IMR-90 (cell line): ENCODE measurements at regions not wholly inside any gene's neighbourhood (a gene's known extent, or its start where the extent isn't known, plus 50 kb on each side); places are given as distances from the start of the nearest gene placed in this dataset.

Experiments used
- ATAC-seq: fragments of 200-7000 bp; cut with Tn5 transposase; 2 replicates; pipeline ENCODE4 v1.9.1; 2020; ENCODE audit warnings: low read depth, mild to moderate bottlenecking, moderate library complexity
- BruUV-seq: library from RNA; stranded (reverse); fragments of 400-500 nt; replicated peaks from 2 replicates; lab custom pipeline; 2021; lab: Mats Ljungman, UMichigan
- CTCF ChIA-PET: fragments of 300-600 bp; formaldehyde crosslinking; extraction: SDS; loops from one replicate; lab custom pipeline; 2021; ENCODE audit warnings: antibody characterized with exemption; lab: Yijun Ruan, JAX
- POLR2A ChIA-PET: fragments of 300-600 bp; sonication (Branson Sonifier 250); formaldehyde crosslinking; loops from one replicate; lab custom pipeline; 2022; ENCODE audit warnings: antibody characterized with exemption; ENCODE audit not compliant: unreplicated experiment; lab: Charles Lee
- DNase-seq: peaks from one replicate; pipeline ENCODE4 v3.0.0; 2013
- H2AFZ ChIP-seq: replicated peaks from 2 replicates; pipeline ENCODE3; 2013; ENCODE audit warnings: low read length, mild to moderate bottlenecking; ENCODE audit not compliant: poor library complexity
- H2AK5ac ChIP-seq: 2 replicates; pipeline ENCODE4 v1.6.1; 2013; ENCODE audit warnings: low read depth, low read length, inconsistent platforms
- H2AK9ac ChIP-seq: replicated peaks from 2 replicates; pipeline ENCODE3; 2013; ENCODE audit warnings: mild to moderate bottlenecking, low read depth, low read length, moderate library complexity; ENCODE audit not compliant: poor library complexity
- H2BK120ac ChIP-seq: 2 replicates; pipeline ENCODE4 v1.6.1; 2013; ENCODE audit warnings: low read depth, low read length, inconsistent platforms
- H2BK15ac ChIP-seq: 3 replicates; pipeline ENCODE4 v1.6.1; 2013; ENCODE audit warnings: low read depth, low read length, inconsistent platforms
- H2BK20ac ChIP-seq: 2 replicates; pipeline ENCODE4 v1.6.1; 2013; ENCODE audit warnings: low read depth, mild to moderate bottlenecking, inconsistent platforms, low read length, moderate library complexity
- H2BK5ac ChIP-seq: 2 replicates; pipeline ENCODE4 v1.6.1; 2013; ENCODE audit warnings: mild to moderate bottlenecking, low read depth, low read length, inconsistent platforms; ENCODE audit not compliant: poor library complexity, severe bottlenecking
- H3K14ac ChIP-seq: replicated peaks from 2 replicates; pipeline ENCODE4 v1.6.1; 2013; ENCODE audit warnings: low read depth, low read length, inconsistent platforms
- H3K18ac ChIP-seq: 2 replicates; pipeline ENCODE4 v1.6.1; 2013; ENCODE audit warnings: low read depth, low read length, control low read depth
- H3K23ac ChIP-seq: 2 replicates; pipeline ENCODE4 v1.6.1; 2013; ENCODE audit warnings: low read depth, low read length, inconsistent platforms
- H3K27ac ChIP-seq: 2 replicates; pipeline ENCODE4 v1.5.1; 2013; ENCODE audit warnings: mild to moderate bottlenecking, control low read depth, low read length; ENCODE audit not compliant: insufficient read depth
- H3K27me3 ChIP-seq: 2 replicates; pipeline ENCODE4 v1.6.1; 2013; ENCODE audit warnings: low read length; ENCODE audit not compliant: control insufficient read depth, insufficient read depth
- H3K36me3 ChIP-seq: 2 replicates; pipeline ENCODE4 v1.6.1; 2013; ENCODE audit warnings: low read length, mixed read lengths; ENCODE audit not compliant: control insufficient read depth, insufficient read depth
- H3K4ac ChIP-seq: 2 replicates; pipeline ENCODE4 v1.6.1; 2013; ENCODE audit warnings: low read depth, low read length, inconsistent platforms
- H3K4me1 ChIP-seq: 2 replicates; pipeline ENCODE4 v1.6.1; 2013; ENCODE audit warnings: low read length, mixed read lengths; ENCODE audit not compliant: control insufficient read depth, insufficient read depth
- H3K4me2 ChIP-seq: 2 replicates; pipeline ENCODE4 v1.6.1; 2013; ENCODE audit warnings: low read depth, mild to moderate bottlenecking, control low read depth, low read length, moderate library complexity
- H3K4me3 ChIP-seq: 2 replicates; pipeline ENCODE4 v1.5.1; 2013; ENCODE audit warnings: low read depth, mild to moderate bottlenecking, control low read depth, low read length, moderate library complexity; ENCODE audit not compliant: insufficient read depth
- H3K56ac ChIP-seq: 2 replicates; pipeline ENCODE4 v1.6.1; 2013; ENCODE audit warnings: low read length, inconsistent platforms; ENCODE audit not compliant: insufficient read depth; ENCODE audit errors: extremely low read depth
- H3K79me1 ChIP-seq, 2 experiments: 2 replicates each; pipeline ENCODE4 v1.6.1; 2013; ENCODE audit warnings: low read length in 2 of 2, inconsistent platforms in 1 of 2, low read depth in 1 of 2
- H3K9ac ChIP-seq: 2 replicates; pipeline ENCODE4 v1.6.1; 2013; ENCODE audit warnings: low read depth, low read length, control low read depth
- H3K9me1 ChIP-seq: 2 replicates; pipeline ENCODE4 v1.6.1; 2013; ENCODE audit warnings: low read length, inconsistent platforms; ENCODE audit not compliant: insufficient read depth
- H3K9me3 ChIP-seq: 2 replicates; pipeline ENCODE4 v1.6.1; 2013; ENCODE audit warnings: low read length; ENCODE audit not compliant: control insufficient read depth, insufficient read depth
- H4K20me1 ChIP-seq: 2 replicates; pipeline ENCODE4 v1.6.1; 2013; ENCODE audit warnings: low read length, inconsistent platforms; ENCODE audit not compliant: insufficient read depth
- H4K5ac ChIP-seq: 2 replicates; pipeline ENCODE4 v1.6.1; 2013; ENCODE audit warnings: mild to moderate bottlenecking, low read depth, low read length, control low read depth
- H4K8ac ChIP-seq, 2 experiments: 2 replicates each; pipeline ENCODE4 v1.6.1; 2013; ENCODE audit warnings: low read depth in 2 of 2, low read length in 2 of 2, control low read depth in 1 of 2, inconsistent platforms in 1 of 2
- H4K91ac ChIP-seq: 2 replicates; pipeline ENCODE4 v1.6.1; 2013; ENCODE audit warnings: low read depth, low read length, inconsistent platforms; ENCODE audit not compliant: insufficient read depth
- BHLHE40 ChIP-seq: fragments of 150-350 bp; IDR thresholded peaks from 2 replicates; pipeline ENCODE4 v1.6.1; 2016; ENCODE audit warnings: mild to moderate bottlenecking, low read depth, low read length
- CEBPB ChIP-seq: IDR thresholded peaks from 2 replicates; pipeline ENCODE4 v1.6.1; 2012; ENCODE audit warnings: low read depth, low read length, improper control_type of control experiment
- CHD1 ChIP-seq: IDR thresholded peaks from 2 replicates; pipeline ENCODE4 v1.6.1; 2012; ENCODE audit warnings: low read depth, low read length, improper control_type of control experiment
- FOS ChIP-seq: fragments of 150-350 bp; IDR thresholded peaks from 2 replicates; pipeline ENCODE4 v1.6.1; 2016; ENCODE audit warnings: low read depth, low read length
- MAFK ChIP-seq: IDR thresholded peaks from 2 replicates; pipeline ENCODE4 v1.6.1; 2012; ENCODE audit warnings: low read depth, low read length, improper control_type of control experiment
- MAZ ChIP-seq: IDR thresholded peaks from 2 replicates; pipeline ENCODE4 v1.6.1; 2012; ENCODE audit warnings: low read depth, mild to moderate bottlenecking, low read length, improper control_type of control experiment, moderate library complexity, borderline replicate concordance
- MXI1 ChIP-seq: IDR thresholded peaks from 2 replicates; pipeline ENCODE4 v1.6.1; 2012; ENCODE audit warnings: low read depth, mild to moderate bottlenecking, low read length, moderate library complexity, borderline replicate concordance
- NFE2L2 ChIP-seq: fragments of 150-350 bp; IDR thresholded peaks from 2 replicates; pipeline ENCODE4 v1.6.1; 2016; ENCODE audit warnings: low read depth, mild to moderate bottlenecking, low read length
- POLR2A ChIP-seq: IDR thresholded peaks from 2 replicates; pipeline ENCODE4 v1.6.1; 2012; ENCODE audit warnings: mild to moderate bottlenecking, low read depth, low read length
- RAD21 ChIP-seq: IDR thresholded peaks from 2 replicates; pipeline ENCODE4 v1.6.1; 2012; ENCODE audit warnings: low read length, improper control_type of control experiment
- RCOR1 ChIP-seq: IDR thresholded peaks from 2 replicates; pipeline ENCODE4 v1.6.1; 2012; ENCODE audit warnings: mild to moderate bottlenecking, low read length, improper control_type of control experiment; ENCODE audit not compliant: insufficient replicate concordance
- RFX5 ChIP-seq: IDR thresholded peaks from 2 replicates; pipeline ENCODE4 v1.8.0; 2012; ENCODE audit warnings: low read depth, mild to moderate bottlenecking, low read length, moderate library complexity
- SMC3 ChIP-seq: fragments of 150-350 bp; IDR thresholded peaks from 2 replicates; pipeline ENCODE4 v1.6.1; 2016; ENCODE audit warnings: low read depth, mild to moderate bottlenecking, antibody characterized with exemption, low read length, moderate library complexity
- WGBS, 2 experiments: methylation state at CpG; one replicate each; pipeline versions ENCODE4 v1.1.5 to v1.1.7; 2013; ENCODE audit warnings: missing lambda C conversion rate in 2 of 2; ENCODE audit not compliant: insufficient read length in 1 of 2; ENCODE audit errors: extremely low coverage in 2 of 2; 5-methylcytosine and 5-hydroxymethylcytosine counted together
- dilution Hi-C: fragments of 300-500 bp; cut with HindIII; formaldehyde crosslinking; loops from one replicate; pipeline ENCODE4 v1.14.3; 2018; ENCODE audit warnings: low sequenced_read_pairs; ENCODE audit not compliant: unreplicated experiment
- in situ Hi-C: fragments of 300-500 bp; cut with MboI; formaldehyde crosslinking; loops from 3 replicates; pipeline ENCODE4 v1.14.3; 2019; ENCODE audit warnings: low sequenced_read_pairs, inconsistent platforms, mixed read lengths
- intact Hi-C: fragments of 100-400 bp; cut with micrococcal nuclease; formaldehyde crosslinking; loops from 2 replicates; pipeline ENCODE4 v1.10.0; 2022
- TF ChIP-seq, protein P1 (sequence below): fragments of 150-350 bp; IDR thresholded peaks from 2 replicates; pipeline ENCODE4 v1.6.1; 2017; ENCODE audit warnings: mild to moderate bottlenecking, antibody characterized with exemption, low read length, low read depth
- TF ChIP-seq, protein P2 (sequence below): fragments of 150-350 bp; IDR thresholded peaks from 2 replicates; pipeline ENCODE4 v1.6.1; 2016; ENCODE audit warnings: low read depth, mild to moderate bottlenecking, low read length, moderate library complexity, borderline replicate concordance

GRCh38 chr22:26825960-26826935 lies 168.9 kb downstream of the MIAT start (continued):
- no peak for TF ChIP-seq FOS

DNA sequence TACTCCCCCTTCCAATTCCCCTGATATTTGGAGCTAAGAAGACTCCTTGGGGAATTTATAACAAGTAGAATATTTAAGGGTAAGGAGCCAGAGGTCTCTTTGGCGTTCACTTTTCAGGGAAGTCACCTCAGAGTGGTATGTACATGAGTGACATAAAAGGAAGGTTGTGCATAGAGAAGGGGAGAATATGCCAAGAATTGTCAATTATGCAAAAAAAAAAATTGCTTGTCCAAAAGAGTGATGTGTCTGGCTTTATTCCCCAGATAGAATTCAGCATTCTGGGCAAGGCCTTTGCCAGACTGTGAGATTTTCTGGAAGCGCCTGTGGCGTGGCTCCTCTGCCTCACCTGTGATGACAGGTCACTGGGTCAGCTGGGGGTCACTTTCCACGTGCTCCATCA lies 170.2 kb downstream of the MIAT start:
- ATAC-seq = no peak
- Histone ChIP-seq H3K36me3 (no peaks in the 10 kb centered on the region), H2BK20ac (no peak overlapping the region), H3K56ac (no peak overlapping the region), H3K23ac (no peak overlapping the region), H4K5ac (no peak overlapping the region), H3K27ac (no peak overlapping the region), H3K9me1 (0 out of 2 replicates have a peak, but pooled peaks cover 2% of the 10 kb centered on the region), H2AK5ac (no peak overlapping the region), H3K9ac (no peak overlapping the region), H2BK15ac (no peak overlapping the region), H4K91ac (no peak overlapping the region), H2BK5ac (no peak overlapping the region), H4K8ac (no peak overlapping the region), H3K27me3 (peaks cover 22% of the 10 kb centered on the region), H3K9me3 (no peaks in the 10 kb centered on the region), H3K4me2 (no peak overlapping the region), H4K20me1 (no peaks in the 10 kb centered on the region), H3K4me1 (no peaks in the 10 kb centered on the region), H3K4ac (no peak overlapping the region), H3K79me1 (no peaks in the 10 kb centered on the region), H2AK9ac (no peak overlapping the region), H3K14ac (no peak overlapping the region), H2BK120ac (no peak overlapping the region), H3K18ac (no peak overlapping the region), H2AFZ (no peak overlapping the region), H3K4me3 (no peak overlapping the region)
- DNase-seq = no peak
- POLR2A ChIA-PET = interaction anchor here (0.6 kb wide), 1 partner anchor 199 kb away, joined by 4 read pairs; no protein-coding TSS in a partner anchor
- dilution Hi-C loops = no loop called here
- CTCF ChIA-PET = interaction anchor here (1.0 to 1.4 kb wide), 3 partner anchors 9 to 17 kb away, joined by 3 read pairs; no protein-coding TSS in a partner anchor
- no TSS peak for BruUV-seq
- intact Hi-C loops = no loop called here
- in situ Hi-C loops = no loop called here
- 20% methylated on average over 2 of the region's 4 CpGs; no CpG with 5 or more reads in 1 of the 2 experiments for WGBS, 2 experiments
- TF ChIP-seq POLR2A (no peak), FOS (no peak), MXI1 (no peak), RAD21 (no peak), CHD1 (no peak), CEBPB (no peak), MAZ (no peak), NFE2L2 (no peak), BHLHE40 (no peak), RCOR1 (no peak), RFX5 (no peak), SMC3 (no peak), MAFK (no peak)
- TF ChIP-seq, protein P1, sequence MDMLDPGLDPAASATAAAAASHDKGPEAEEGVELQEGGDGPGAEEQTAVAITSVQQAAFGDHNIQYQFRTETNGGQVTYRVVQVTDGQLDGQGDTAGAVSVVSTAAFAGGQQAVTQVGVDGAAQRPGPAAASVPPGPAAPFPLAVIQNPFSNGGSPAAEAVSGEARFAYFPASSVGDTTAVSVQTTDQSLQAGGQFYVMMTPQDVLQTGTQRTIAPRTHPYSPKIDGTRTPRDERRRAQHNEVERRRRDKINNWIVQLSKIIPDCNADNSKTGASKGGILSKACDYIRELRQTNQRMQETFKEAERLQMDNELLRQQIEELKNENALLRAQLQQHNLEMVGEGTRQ = no peak
- TF ChIP-seq, protein P2, sequence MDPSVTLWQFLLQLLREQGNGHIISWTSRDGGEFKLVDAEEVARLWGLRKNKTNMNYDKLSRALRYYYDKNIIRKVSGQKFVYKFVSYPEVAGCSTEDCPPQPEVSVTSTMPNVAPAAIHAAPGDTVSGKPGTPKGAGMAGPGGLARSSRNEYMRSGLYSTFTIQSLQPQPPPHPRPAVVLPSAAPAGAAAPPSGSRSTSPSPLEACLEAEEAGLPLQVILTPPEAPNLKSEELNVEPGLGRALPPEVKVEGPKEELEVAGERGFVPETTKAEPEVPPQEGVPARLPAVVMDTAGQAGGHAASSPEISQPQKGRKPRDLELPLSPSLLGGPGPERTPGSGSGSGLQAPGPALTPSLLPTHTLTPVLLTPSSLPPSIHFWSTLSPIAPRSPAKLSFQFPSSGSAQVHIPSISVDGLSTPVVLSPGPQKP = no peak
